ENCODE measurements at regions not wholly inside any gene's neighbourhood (a gene's known extent, or its start where the extent isn't known, plus 50 kb on each side); places are given as distances from the start of the nearest gene placed in this dataset.

GRCh38 chr12:30829876-30830275 lies 75.1 kb upstream of the CAPRIN2 start:
- TF ChIP-seq EZH2phosphoT487 (IDR thresholded peaks at IDR 0.05; ENCODE audit: borderline replicate concordance) (no peak), CTCF (conservative IDR thresholded peaks at IDR 0.05; ENCODE audit: low read length) (no peak)
